ENCODE measurements at regions not wholly inside any gene's neighbourhood (a gene's known extent, or its start where the extent isn't known, plus 50 kb on each side); places are given as distances from the start of the nearest gene placed in this dataset.

GRCh38 chr11:111059726-111060125 is 185.8 kb upstream of the POU2AF2 start:
- H3K4me1 Mint-ChIP-seq (ENCODE audit: unreplicated experiment), result no peaks in the 10 kb centered on the region
- no peak for DNase-seq (ENCODE audit: extremely low spot score, unreplicated experiment)
- no peaks in the 10 kb centered on the region for H3K36me3 Mint-ChIP-seq
- H3K9me3 Mint-ChIP-seq, result no peaks in the 10 kb centered on the region
- peak overlapping the region; percentile 42 for H3K27ac Mint-ChIP-seq
- no peak overlapping the region for H3K4me3 Mint-ChIP-seq
- no peak for TF ChIP-seq CTCF (conservative IDR thresholded peaks at IDR 0.05)
- H3K27me3 Mint-ChIP-seq, result no peaks in the 10 kb centered on the region

- no peak overlapping the region for H3K4me3 Mint-ChIP-seq
- H3K27me3 Mint-ChIP-seq, result no peaks in the 10 kb centered on the region
- no peaks in the 10 kb centered on the region for H3K9me3 Mint-ChIP-seq
- H3K27ac Mint-ChIP-seq, result no peak overlapping the region
- peaks cover 16% of the 10 kb centered on the region for H3K4me1 Mint-ChIP-seq (ENCODE audit: unreplicated experiment)
- DNase-seq (ENCODE audit: extremely low spot score, unreplicated experiment), result no peak
- no peak for TF ChIP-seq CTCF (conservative IDR thresholded peaks at IDR 0.05)
- H3K36me3 Mint-ChIP-seq, result no peaks in the 10 kb centered on the region
These were observed 196.4 kb upstream of the POU2AF2 start for GRCh38 chr11:111049131-111049530.

GRCh38 chr11:111047374-111047773 is 198.2 kb upstream of the POU2AF2 start:
- no peak for DNase-seq (ENCODE audit: extremely low spot score, unreplicated experiment)
- H3K4me1 Mint-ChIP-seq (ENCODE audit: unreplicated experiment), result peaks cover 16% of the 10 kb centered on the region
- H3K36me3 Mint-ChIP-seq, result no peaks in the 10 kb centered on the region
- no peak overlapping the region for H3K27ac Mint-ChIP-seq
- no peak for TF ChIP-seq CTCF (conservative IDR thresholded peaks at IDR 0.05)
- H3K9me3 Mint-ChIP-seq, result no peaks in the 10 kb centered on the region
- no peaks in the 10 kb centered on the region for H3K27me3 Mint-ChIP-seq
- H3K4me3 Mint-ChIP-seq, result no peak overlapping the region

GRCh38 chr11:111046291-111046690 is 199.2 kb upstream of the POU2AF2 start:
- H3K4me3 Mint-ChIP-seq, result no peak overlapping the region
- H3K27ac Mint-ChIP-seq, result no peak overlapping the region

GRCh38 chr11:111045874-111046273 is 199.7 kb upstream of the POU2AF2 start:
- H3K27me3 Mint-ChIP-seq, result no peaks in the 10 kb centered on the region

More at GRCh38 chr11:111046291-111046690, 199.2 kb upstream of the POU2AF2 start:
- Mint-ChIP-seq H3K27me3 (no peaks in the 10 kb centered on the region), H3K9me3 (no peaks in the 10 kb centered on the region), H3K36me3 (no peaks in the 10 kb centered on the region), H3K4me1 (ENCODE audit: unreplicated experiment) (peaks cover 16% of the 10 kb centered on the region)
- DNase-seq (ENCODE audit: extremely low spot score, unreplicated experiment), result no peak
- no peak for TF ChIP-seq CTCF (conservative IDR thresholded peaks at IDR 0.05)

More at GRCh38 chr11:111045874-111046273, 199.7 kb upstream of the POU2AF2 start:
- Mint-ChIP-seq H3K4me3 (no peak overlapping the region), H3K9me3 (no peaks in the 10 kb centered on the region), H3K27ac (no peak overlapping the region), H3K36me3 (no peaks in the 10 kb centered on the region), H3K4me1 (ENCODE audit: unreplicated experiment) (peaks cover 16% of the 10 kb centered on the region)
- no peak for TF ChIP-seq CTCF (conservative IDR thresholded peaks at IDR 0.05)
- no peak for DNase-seq (ENCODE audit: extremely low spot score, unreplicated experiment)

Measured in type B pancreatic cell (in vitro differentiated cells).